Neural progenitor cell (in vitro differentiated cells): ENCODE measurements at regions not wholly inside any gene's neighbourhood (a gene's known extent, or its start where the extent isn't known, plus 50 kb on each side); places are given as distances from the start of the nearest gene placed in this dataset.

Source experiments
- DNase-seq: peaks from one replicate; pipeline ENCODE4 v3.0.0-alpha.2; 2016; ENCODE audit warnings: low spot score
- H2AFZ ChIP-seq: fragments of 200-600 bp; sonication (generic); replicated peaks from 2 replicates; pipeline ENCODE4 v1.6.1; 2016; ENCODE audit warnings: antibody characterized with exemption
- H3F3A ChIP-seq: fragments of 200-600 bp; sonication (generic); 2 replicates; pipeline ENCODE4 v1.6.1; 2016; ENCODE audit warnings: antibody characterized with exemption, low read depth
- H3K27ac ChIP-seq: fragments of 200-600 bp; sonication (generic); 2 replicates; pipeline ENCODE4 v1.5.1; 2016; ENCODE audit warnings: mild to moderate bottlenecking
- H3K27me3 ChIP-seq: fragments of 200-600 bp; sonication (generic); 2 replicates; pipeline ENCODE4 v1.6.1; 2016; ENCODE audit warnings: mild to moderate bottlenecking, moderate library complexity
- H3K36me3 ChIP-seq: fragments of 200-600 bp; sonication (generic); 2 replicates; pipeline ENCODE4 v1.5.1; 2016
- H3K4me1 ChIP-seq: fragments of 200-600 bp; sonication (generic); 2 replicates; pipeline ENCODE4 v1.6.1; 2016; ENCODE audit warnings: mixed run types
- H3K4me2 ChIP-seq: fragments of 200-600 bp; sonication (generic); 2 replicates; pipeline ENCODE4 v1.6.1; 2016
- H3K4me3 ChIP-seq: fragments of 200-600 bp; sonication (generic); 2 replicates; pipeline ENCODE4 v1.5.1; 2016
- H3K79me2 ChIP-seq: fragments of 200-600 bp; sonication (generic); 2 replicates; pipeline ENCODE4 v1.6.1; 2016; ENCODE audit warnings: low read depth
- H3K9ac ChIP-seq: fragments of 200-600 bp; sonication (generic); 2 replicates; pipeline ENCODE4 v1.6.1; 2016
- H3K9me3 ChIP-seq: fragments of 200-600 bp; sonication (generic); 2 replicates; pipeline ENCODE4 v1.5.1; 2016; ENCODE audit warnings: low read depth
- H4K20me1 ChIP-seq: fragments of 200-600 bp; sonication (generic); 2 replicates; pipeline ENCODE4 v1.6.1; 2016; ENCODE audit warnings: low read depth
- H3K27ac Mint-ChIP-seq: 3 replicates; pipeline ENCODE4 v1.8.0; 2021; ENCODE audit warnings: mixed read lengths
- H3K27me3 Mint-ChIP-seq: 2 replicates; pipeline ENCODE4 v1.8.0; 2022; ENCODE audit warnings: low read depth, mild to moderate bottlenecking, inconsistent platforms, moderate library complexity, mixed read lengths; ENCODE audit not compliant: insufficient read depth
- H3K36me3 Mint-ChIP-seq: 3 replicates; pipeline ENCODE4 v1.8.0; 2021; ENCODE audit warnings: mixed read lengths
- H3K4me1 Mint-ChIP-seq: 3 replicates; pipeline ENCODE4 v1.8.0; 2021; ENCODE audit warnings: mixed read lengths
- H3K4me3 Mint-ChIP-seq: 3 replicates; pipeline ENCODE4 v1.8.0; 2021; ENCODE audit warnings: mild to moderate bottlenecking, moderate library complexity, mixed read lengths
- H3K9me3 Mint-ChIP-seq: 3 replicates; pipeline ENCODE4 v1.8.0; 2020; ENCODE audit warnings: mixed read lengths
- CTCF ChIP-seq: fragments of 200-600 bp; sonication (generic); IDR thresholded peaks from 2 replicates; pipeline ENCODE4 v1.5.1; 2017; ENCODE audit warnings: antibody characterized with exemption, mild to moderate bottlenecking
- EZH2 ChIP-seq: fragments of 200-600 bp; sonication (generic); IDR thresholded peaks from 2 replicates; pipeline ENCODE4 v1.6.1; 2017; ENCODE audit warnings: antibody characterized with exemption, mild to moderate bottlenecking, moderate library complexity
- EZH2phosphoT487 ChIP-seq: fragments of 200-600 bp; sonication (generic); IDR thresholded peaks from 2 replicates; pipeline ENCODE4 v1.6.1; 2017; ENCODE audit warnings: antibody characterized with exemption

- peaks cover 5% of the 10 kb centered on the region for H3K27me3 Mint-ChIP-seq
- Histone ChIP-seq H3K9ac (no peak overlapping the region), H3K9me3 (no peaks in the 10 kb centered on the region), H2AFZ (no peak overlapping the region), H3K4me1 (no peaks in the 10 kb centered on the region), H3K27me3 (no peaks in the 10 kb centered on the region), H4K20me1 (no peaks in the 10 kb centered on the region), H3K36me3 (no peaks in the 10 kb centered on the region), H3K27ac (no peak overlapping the region), H3K79me2 (no peaks in the 10 kb centered on the region), H3K4me3 (no peak overlapping the region), H3K4me2 (no peak overlapping the region), H3F3A (no peaks in the 10 kb centered on the region)
- no peak for TF ChIP-seq EZH2
- TF ChIP-seq EZH2phosphoT487, result no peak
- TF ChIP-seq CTCF, result no peak
- H3K4me1 Mint-ChIP-seq, result no peaks in the 10 kb centered on the region
- no peaks in the 10 kb centered on the region for H3K36me3 Mint-ChIP-seq
- no peak for DNase-seq
- H3K4me3 Mint-ChIP-seq, result no peak overlapping the region
- H3K27ac Mint-ChIP-seq, result no peak overlapping the region
- H3K9me3 Mint-ChIP-seq, result no peaks in the 10 kb centered on the region
Measured at GRCh38 chr16:22622703-22623102, 112.0 kb downstream of the NPIPB5 start.

- no peaks in the 10 kb centered on the region for H3K9me3 ChIP-seq
- H3K36me3 ChIP-seq, result no peaks in the 10 kb centered on the region
- H3F3A ChIP-seq, result no peaks in the 10 kb centered on the region
- H2AFZ ChIP-seq, result no peak overlapping the region
- H3K4me3 ChIP-seq, result no peak overlapping the region
- TF ChIP-seq EZH2phosphoT487, result no peak
- TF ChIP-seq EZH2, result no peak
- no peak for TF ChIP-seq CTCF
- no peak for DNase-seq
- no peak overlapping the region for H3K4me2 ChIP-seq
- no peaks in the 10 kb centered on the region for H3K79me2 ChIP-seq
- H3K9me3 Mint-ChIP-seq, result no peaks in the 10 kb centered on the region
- no peaks in the 10 kb centered on the region for H3K36me3 Mint-ChIP-seq
- no peak overlapping the region for H3K27ac ChIP-seq
- H3K4me1 Mint-ChIP-seq, result no peaks in the 10 kb centered on the region
- no peaks in the 10 kb centered on the region for H3K4me1 ChIP-seq
- no peak overlapping the region for H3K4me3 Mint-ChIP-seq
- no peak overlapping the region for H3K27ac Mint-ChIP-seq
- H3K27me3 ChIP-seq, result no peaks in the 10 kb centered on the region
- no peak overlapping the region for H3K9ac ChIP-seq
- peaks cover 5% of the 10 kb centered on the region for H3K27me3 Mint-ChIP-seq
- H4K20me1 ChIP-seq, result no peaks in the 10 kb centered on the region
Measured at GRCh38 chr16:22623351-22623781, 112.7 kb downstream of the NPIPB5 start.

- Histone ChIP-seq H3K9ac (no peak overlapping the region), H3K27ac (no peak overlapping the region), H3K36me3 (no peaks in the 10 kb centered on the region), H4K20me1 (no peaks in the 10 kb centered on the region), H2AFZ (no peak overlapping the region), H3K27me3 (no peaks in the 10 kb centered on the region), H3K4me1 (no peaks in the 10 kb centered on the region), H3K4me2 (no peak overlapping the region), H3K9me3 (no peaks in the 10 kb centered on the region), H3F3A (no peaks in the 10 kb centered on the region), H3K4me3 (no peak overlapping the region), H3K79me2 (no peaks in the 10 kb centered on the region)
- no peak for DNase-seq
- Mint-ChIP-seq H3K27me3 (no peaks in the 10 kb centered on the region), H3K9me3 (no peaks in the 10 kb centered on the region), H3K27ac (no peak overlapping the region), H3K4me3 (no peak overlapping the region), H3K4me1 (no peaks in the 10 kb centered on the region), H3K36me3 (no peaks in the 10 kb centered on the region)
- TF ChIP-seq EZH2 (no peak), EZH2phosphoT487 (no peak), CTCF (no peak)
Measured at GRCh38 chr16:22624038-22624799, 113.5 kb downstream of the NPIPB5 start.
